ENCODE measurements at regions not wholly inside any gene's neighbourhood (a gene's known extent, or its start where the extent isn't known, plus 50 kb on each side); places are given as distances from the start of the nearest gene placed in this dataset.

DNA sequence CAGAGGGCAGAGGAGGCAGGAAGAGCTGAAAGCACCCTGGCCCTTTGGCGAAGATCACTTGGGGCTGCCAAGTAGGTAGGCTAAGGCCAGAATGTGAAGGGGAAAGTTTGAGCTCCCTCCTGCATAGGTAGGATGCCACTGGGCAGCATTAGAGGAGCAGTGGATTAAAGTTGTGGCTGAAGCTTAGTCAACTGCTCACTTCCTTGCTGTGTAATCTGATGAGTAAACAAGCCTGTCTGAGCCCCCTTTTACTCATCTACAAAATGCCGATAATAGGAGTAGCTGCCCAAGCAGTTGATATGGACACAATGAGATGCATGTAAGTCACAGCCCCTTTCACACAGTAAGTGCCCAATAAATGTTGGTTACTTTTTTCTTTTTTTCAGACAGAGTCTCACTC is 216.4 kb downstream of the MN1 start:
- H2AK5ac ChIP-seq (ENCODE audit: low read length, severe bottlenecking): no peak overlapping the region
- no peak overlapping the region for H3K18ac ChIP-seq (ENCODE audit: low read depth in 1 of 2, low read length in 2 of 2)
- H2BK5ac ChIP-seq (ENCODE audit: low read depth, low read length, poor library complexity, severe bottlenecking): no peak overlapping the region
- H3K4me1 ChIP-seq (ENCODE audit: control insufficient read depth, insufficient read depth, low read depth, low read length): peaks cover under 1% of the 10 kb centered on the region
- 75% methylated on average over 2 of the region's 2 CpGs for WGBS
- no peak overlapping the region for H3K4me3 ChIP-seq (ENCODE audit: insufficient read depth in 1 of 2, low read depth in 1 of 2, low read length in 2 of 2)
- H4K8ac ChIP-seq (ENCODE audit: low read length): no peak overlapping the region
- no peaks in the 10 kb centered on the region for H3K79me1 ChIP-seq (replicated peaks; ENCODE audit: low read length, poor library complexity, severe bottlenecking)
- no peak for DNase-seq
- H4K91ac ChIP-seq (ENCODE audit: low read length): no peak overlapping the region
- H2BK15ac ChIP-seq (ENCODE audit: low read depth, poor library complexity, severe bottlenecking): no peak overlapping the region
- H3K4ac ChIP-seq (ENCODE audit: low read depth in 1 of 2, low read length in 2 of 2): no peak overlapping the region
- no peak overlapping the region for H3K4me2 ChIP-seq (ENCODE audit: low read length, poor library complexity, severe bottlenecking)
- no peak overlapping the region for H3K14ac ChIP-seq (ENCODE audit: low read length in 2 of 2)
- no peaks in the 10 kb centered on the region for H3K9me3 ChIP-seq (ENCODE audit: control insufficient read depth, low read length)
- H3K23ac ChIP-seq (ENCODE audit: low read length in 2 of 2): no peak overlapping the region
- no peak overlapping the region for H3K27ac ChIP-seq (ENCODE audit: low read length, poor library complexity, severe bottlenecking)
- no peak overlapping the region for H2BK12ac ChIP-seq (ENCODE audit: low read length in 2 of 2)
- H3K9ac ChIP-seq (ENCODE audit: low read length): no peak overlapping the region
- H2BK120ac ChIP-seq (ENCODE audit: low read depth, low read length): no peak overlapping the region
- no peaks in the 10 kb centered on the region for H3K36me3 ChIP-seq (ENCODE audit: control insufficient read depth in 1 of 2, insufficient read depth in 2 of 2, low read depth in 1 of 2, low read length in 2 of 2)
- H3K27me3 ChIP-seq (ENCODE audit: control insufficient read depth in 1 of 2, insufficient read depth in 1 of 2, low read length in 2 of 2): peaks cover 0 to 8% of the 10 kb centered on the region in 2 experiments
- no peak overlapping the region for H2AFZ ChIP-seq (ENCODE audit: low read depth, low read length)

DNA sequence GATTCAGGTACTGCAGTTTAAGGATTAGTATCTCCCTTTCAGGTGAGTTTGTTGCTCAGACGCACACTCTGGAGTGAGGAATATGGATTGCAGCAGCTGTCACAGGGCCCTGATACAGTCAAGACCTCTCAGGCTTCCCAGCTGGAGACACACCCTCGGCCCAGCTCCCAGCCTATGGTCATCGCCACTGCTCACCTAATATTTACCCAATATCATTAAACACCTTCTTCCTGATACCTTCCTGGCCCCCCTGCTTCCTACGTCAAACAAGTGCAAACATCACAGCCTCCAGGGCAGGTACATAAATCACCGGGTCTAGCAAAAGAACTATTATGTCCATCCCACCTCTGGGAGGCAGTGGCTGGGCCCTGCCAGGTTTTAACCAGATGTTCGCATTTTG is 213.3 kb downstream of the MN1 start:
- Histone ChIP-seq H3K27me3 (ENCODE audit: control insufficient read depth in 1 of 2, insufficient read depth in 1 of 2, low read length in 2 of 2) (peaks cover 0 to 8% of the 10 kb centered on the region in 2 experiments), H4K91ac (ENCODE audit: low read length) (no peak overlapping the region), H2AK5ac (ENCODE audit: low read length, severe bottlenecking) (no peak overlapping the region), H3K18ac (ENCODE audit: low read depth in 1 of 2, low read length in 2 of 2) (no peak overlapping the region), H3K27ac (ENCODE audit: low read length, poor library complexity, severe bottlenecking) (no peak overlapping the region), H2BK15ac (ENCODE audit: low read depth, poor library complexity, severe bottlenecking) (no peak overlapping the region), H3K14ac (ENCODE audit: low read length in 2 of 2) (no peak overlapping the region), H3K4ac (ENCODE audit: low read depth in 1 of 2, low read length in 2 of 2) (no peak overlapping the region), H3K4me2 (ENCODE audit: low read length, poor library complexity, severe bottlenecking) (no peak overlapping the region), H2BK120ac (ENCODE audit: low read depth, low read length) (no peak overlapping the region), H2AFZ (ENCODE audit: low read depth, low read length) (no peak overlapping the region), H3K4me3 (ENCODE audit: insufficient read depth in 1 of 2, low read depth in 1 of 2, low read length in 2 of 2) (no peak overlapping the region), H2BK12ac (ENCODE audit: low read length in 2 of 2) (no peak overlapping the region), H3K36me3 (ENCODE audit: control insufficient read depth in 1 of 2, insufficient read depth in 2 of 2, low read depth in 1 of 2, low read length in 2 of 2) (no peaks in the 10 kb centered on the region), H3K4me1 (ENCODE audit: control insufficient read depth, insufficient read depth, low read depth, low read length) (no peaks in the 10 kb centered on the region), H2BK5ac (ENCODE audit: low read depth, low read length, poor library complexity, severe bottlenecking) (no peak overlapping the region), H3K9me3 (ENCODE audit: control insufficient read depth, low read length) (no peaks in the 10 kb centered on the region), H4K8ac (ENCODE audit: low read length) (no peak overlapping the region), H3K79me1 (replicated peaks; ENCODE audit: low read length, poor library complexity, severe bottlenecking) (no peaks in the 10 kb centered on the region), H3K23ac (ENCODE audit: low read length in 2 of 2) (no peak overlapping the region), H3K9ac (ENCODE audit: low read length) (no peak overlapping the region)
- DNase-seq: no peak
- 89% methylated on average over 6 of the region's 6 CpGs for WGBS

DNA sequence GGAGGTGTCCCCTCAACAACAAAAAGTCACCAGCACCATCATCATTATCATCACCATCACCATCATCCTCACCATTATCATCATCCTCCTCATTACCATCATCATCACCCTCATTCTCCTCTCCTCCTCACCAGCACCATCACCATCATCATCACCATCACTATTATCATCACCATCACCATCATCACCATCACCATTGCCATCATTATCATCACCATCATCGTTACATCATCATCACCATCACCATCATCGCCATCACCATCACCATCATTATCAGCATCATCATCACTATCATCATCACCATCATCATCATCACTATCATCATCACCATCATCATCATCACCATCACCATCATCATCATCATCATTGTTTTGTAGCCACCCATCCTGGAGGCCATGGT is 212.6 kb downstream of the MN1 start:
- Histone ChIP-seq H2AFZ (ENCODE audit: low read depth, low read length) (no peak overlapping the region), H2BK120ac (ENCODE audit: low read depth, low read length) (no peak overlapping the region), H3K9me3 (ENCODE audit: control insufficient read depth, low read length) (no peaks in the 10 kb centered on the region), H3K27me3 (ENCODE audit: control insufficient read depth in 1 of 2, insufficient read depth in 1 of 2, low read length in 2 of 2) (peaks cover 0 to 8% of the 10 kb centered on the region in 2 experiments), H2BK12ac (ENCODE audit: low read length in 2 of 2) (no peak overlapping the region), H3K23ac (ENCODE audit: low read length in 2 of 2) (no peak overlapping the region), H3K4me1 (ENCODE audit: control insufficient read depth, insufficient read depth, low read depth, low read length) (no peaks in the 10 kb centered on the region), H4K8ac (ENCODE audit: low read length) (no peak overlapping the region), H2AK5ac (ENCODE audit: low read length, severe bottlenecking) (no peak overlapping the region), H3K4me2 (ENCODE audit: low read length, poor library complexity, severe bottlenecking) (no peak overlapping the region), H3K27ac (ENCODE audit: low read length, poor library complexity, severe bottlenecking) (no peak overlapping the region), H3K14ac (ENCODE audit: low read length in 2 of 2) (no peak overlapping the region), H3K4ac (ENCODE audit: low read depth in 1 of 2, low read length in 2 of 2) (no peak overlapping the region), H2BK5ac (ENCODE audit: low read depth, low read length, poor library complexity, severe bottlenecking) (no peak overlapping the region), H2BK15ac (ENCODE audit: low read depth, poor library complexity, severe bottlenecking) (no peak overlapping the region), H3K9ac (ENCODE audit: low read length) (no peak overlapping the region), H3K4me3 (ENCODE audit: insufficient read depth in 1 of 2, low read depth in 1 of 2, low read length in 2 of 2) (no peak overlapping the region), H4K91ac (ENCODE audit: low read length) (no peak overlapping the region), H3K36me3 (ENCODE audit: control insufficient read depth in 1 of 2, insufficient read depth in 2 of 2, low read depth in 1 of 2, low read length in 2 of 2) (no peaks in the 10 kb centered on the region), H3K79me1 (replicated peaks; ENCODE audit: low read length, poor library complexity, severe bottlenecking) (no peaks in the 10 kb centered on the region), H3K18ac (ENCODE audit: low read depth in 1 of 2, low read length in 2 of 2) (no peak overlapping the region)
- DNase-seq: no peak
- WGBS: 96% methylated on average over 2 of the region's 2 CpGs

DNA sequence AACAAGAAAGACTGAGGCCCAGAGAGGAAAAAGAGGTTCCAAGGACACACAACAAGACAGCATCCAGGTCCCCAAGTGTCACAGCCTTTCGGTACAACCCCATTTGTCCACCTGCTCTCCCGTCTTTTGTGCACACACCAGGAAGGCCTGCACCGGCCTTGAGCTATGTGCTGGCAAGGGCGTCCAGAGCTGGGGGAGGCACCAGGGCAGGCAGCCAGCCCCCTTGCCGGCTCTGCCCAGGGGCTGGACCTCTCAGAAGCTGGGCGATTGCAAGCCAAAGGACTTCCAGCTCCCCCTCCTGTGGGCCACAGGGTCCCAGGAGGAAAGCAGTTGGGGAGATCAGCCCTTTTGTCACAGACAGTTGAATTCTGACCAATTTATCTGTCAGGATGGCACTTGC is 210.5 kb downstream of the MN1 start:
- 76% methylated on average over 6 of the region's 6 CpGs for WGBS

More for the DNA sequence above, 210.5 kb downstream of the MN1 start:
- no peak overlapping the region for H3K4ac ChIP-seq (ENCODE audit: low read depth in 1 of 2, low read length in 2 of 2)
- no peak overlapping the region for H3K23ac ChIP-seq (ENCODE audit: low read length in 2 of 2)
- no peak overlapping the region for H3K4me2 ChIP-seq (ENCODE audit: low read length, poor library complexity, severe bottlenecking)
- no peak overlapping the region for H2BK12ac ChIP-seq (ENCODE audit: low read length in 2 of 2)
- no peak overlapping the region for H2BK120ac ChIP-seq (ENCODE audit: low read depth, low read length)
- H4K91ac ChIP-seq (ENCODE audit: low read length): no peak overlapping the region
- H2AK5ac ChIP-seq (ENCODE audit: low read length, severe bottlenecking): no peak overlapping the region
- no peak overlapping the region for H2AFZ ChIP-seq (ENCODE audit: low read depth, low read length)
- no peak overlapping the region for H3K27ac ChIP-seq (ENCODE audit: low read length, poor library complexity, severe bottlenecking)
- H3K9me3 ChIP-seq (ENCODE audit: control insufficient read depth, low read length): no peaks in the 10 kb centered on the region
- H2BK15ac ChIP-seq (ENCODE audit: low read depth, poor library complexity, severe bottlenecking): no peak overlapping the region
- no peak overlapping the region for H3K18ac ChIP-seq (ENCODE audit: low read depth in 1 of 2, low read length in 2 of 2)
- H3K79me1 ChIP-seq (replicated peaks; ENCODE audit: low read length, poor library complexity, severe bottlenecking): no peaks in the 10 kb centered on the region
- H3K9ac ChIP-seq (ENCODE audit: low read length): no peak overlapping the region
- peaks cover 0 to 12% of the 10 kb centered on the region in 2 experiments for H3K27me3 ChIP-seq (ENCODE audit: control insufficient read depth in 1 of 2, insufficient read depth in 1 of 2, low read length in 2 of 2)
- H2BK5ac ChIP-seq (ENCODE audit: low read depth, low read length, poor library complexity, severe bottlenecking): no peak overlapping the region
- H3K4me3 ChIP-seq (ENCODE audit: insufficient read depth in 1 of 2, low read depth in 1 of 2, low read length in 2 of 2): no peak overlapping the region
- no peak overlapping the region for H4K8ac ChIP-seq (ENCODE audit: low read length)
- no peaks in the 10 kb centered on the region for H3K4me1 ChIP-seq (ENCODE audit: control insufficient read depth, insufficient read depth, low read depth, low read length)
- no peaks in the 10 kb centered on the region for H3K36me3 ChIP-seq (ENCODE audit: control insufficient read depth in 1 of 2, insufficient read depth in 2 of 2, low read depth in 1 of 2, low read length in 2 of 2)
- no peak overlapping the region for H3K14ac ChIP-seq (ENCODE audit: low read length in 2 of 2)
- no peak for DNase-seq
